BLaER1 treated with 17β-estradiol and CSF1 and Interleukin-3, amounts not matched to agents 10 nM and 100 nM (cell line): ENCODE measurements at regions not wholly inside any gene's neighbourhood (a gene's known extent, or its start where the extent isn't known, plus 50 kb on each side); places are given as distances from the start of the nearest gene placed in this dataset.
"Not testable (repeated sequence)": the region's sequence is repeated elsewhere in the genome, so short reads cannot be mapped to it uniquely, and the experiment has no call there.

ENCODE experiments used
- H3K27ac ChIP-seq, 11 experiments: shearing (Covaris generic); formaldehyde crosslinking; 2 replicates each; pipeline ENCODE4 v1.8.1; 2022
- H3K27me3 ChIP-seq, 11 experiments: shearing (Covaris generic); formaldehyde crosslinking; 2 replicates each; pipeline ENCODE4 v1.8.1; 2022
- H3K36me3 ChIP-seq, 11 experiments: shearing (Covaris generic); formaldehyde crosslinking; 2 replicates each; pipeline ENCODE4 v1.8.1; 2022
- H3K4me1 ChIP-seq, 10 experiments: shearing (Covaris generic); formaldehyde crosslinking; 2 replicates each; pipeline ENCODE4 v1.8.1; 2022
- H3K4me2 ChIP-seq, 11 experiments: shearing (Covaris generic); formaldehyde crosslinking; 2 replicates each; pipeline ENCODE4 v1.8.1; 2022
- H3K4me3 ChIP-seq, 10 experiments: shearing (Covaris generic); formaldehyde crosslinking; 2 replicates each; pipeline ENCODE4 v1.8.1; 2022
- H3K9ac ChIP-seq, 11 experiments: shearing (Covaris generic); formaldehyde crosslinking; 2 replicates each; pipeline ENCODE4 v1.8.1; 2022
- H3K9me3 ChIP-seq, 11 experiments: shearing (Covaris generic); formaldehyde crosslinking; replicated peaks in 1 of 11; 2 replicates each; pipeline ENCODE4 v1.8.1; 2022
- H4K20me1 ChIP-seq, 11 experiments: shearing (Covaris generic); formaldehyde crosslinking; 2 replicates each; pipeline ENCODE4 v1.8.1; 2022
- Cebpa-rat ChIP-seq, 11 experiments: shearing (Covaris generic); IDR thresholded peaks; 2 replicates each; pipeline ENCODE4 v1.8.1; 2022

- H3K4me2 ChIP-seq, result no peak overlapping the region
- H3K4me3 ChIP-seq, result no peak overlapping the region
- no peak overlapping the region for H3K9ac ChIP-seq
- no peak overlapping the region for H3K27ac ChIP-seq
- H3K36me3 ChIP-seq, result no peaks in the 10 kb centered on the region
- no peaks in the 10 kb centered on the region for H4K20me1 ChIP-seq
- no peaks in the 10 kb centered on the region for H3K27me3 ChIP-seq
- peaks cover 0 to 11% (median 0%) of the 10 kb centered on the region in 11 experiments; a peak in 4 of 22 replicates for H3K9me3 ChIP-seq
- TF ChIP-seq Cebpa-rat (IDR thresholded peaks at IDR 0.05), result no peak
- H3K4me1 ChIP-seq, result peaks cover 0 to 28% (median 15%) of the 10 kb centered on the region in 10 experiments; a peak in 13 of 20 replicates
Measured at GRCh38 chr2:88396209-88396608, 56.3 kb downstream of the FOXI3 start.

- Histone ChIP-seq H3K4me2 (no peak overlapping the region), H3K4me3 (no peak overlapping the region), H4K20me1 (no peaks in the 10 kb centered on the region), H3K4me1 (no peaks in the 10 kb centered on the region), H3K36me3 (no peaks in the 10 kb centered on the region), H3K9me3 (peaks cover 0 to 11% (median 4%) of the 10 kb centered on the region in 11 experiments; a peak in 6 of 22 replicates), H3K27ac (no peak overlapping the region), H3K9ac (no peak overlapping the region), H3K27me3 (no peaks in the 10 kb centered on the region)
- no peak for TF ChIP-seq Cebpa-rat (IDR thresholded peaks at IDR 0.05)
Measured at GRCh38 chr2:88377641-88377991, 74.9 kb downstream of the FOXI3 start.

GRCh38 chr2:88372042-88372441 is 80.5 kb downstream of the FOXI3 start:
- Histone ChIP-seq H3K4me2 (no peak overlapping the region), H3K4me3 (no peak overlapping the region)

GRCh38 chr2:88365408-88365807 is 87.1 kb downstream of the FOXI3 start:
- not testable (repeated sequence) for H4K20me1 ChIP-seq, H3K27me3 ChIP-seq, H3K4me2 ChIP-seq, H3K9me3 ChIP-seq, H3K27ac ChIP-seq, H3K4me1 ChIP-seq, H3K9ac ChIP-seq, H3K4me3 ChIP-seq, H3K36me3 ChIP-seq

More at GRCh38 chr2:88372042-88372441, 80.5 kb downstream of the FOXI3 start:
- Histone ChIP-seq H3K4me1 (no peaks in the 10 kb centered on the region), H4K20me1 (no peaks in the 10 kb centered on the region), H3K36me3 (no peaks in the 10 kb centered on the region), H3K27ac (no peak overlapping the region), H3K9me3 (peaks cover 0 to 5% (median 0%) of the 10 kb centered on the region in 11 experiments; a peak in 1 of 22 replicates), H3K9ac (no peak overlapping the region), H3K27me3 (no peaks in the 10 kb centered on the region)
- peak in 3 of 11 experiments; percentile 8 to 60 (median 18); a peak in 2 of 22 replicates for TF ChIP-seq Cebpa-rat (IDR thresholded peaks at IDR 0.05)

GRCh38 chr2:88355486-88355885 is 97.0 kb downstream of the FOXI3 start:
- Histone ChIP-seq H4K20me1 (no peaks in the 10 kb centered on the region), H3K36me3 (no peaks in the 10 kb centered on the region), H3K4me2 (no peak overlapping the region), H3K4me1 (no peaks in the 10 kb centered on the region), H3K4me3 (no peak overlapping the region), H3K9me3 (peaks cover 0 to 8% (median 6%) of the 10 kb centered on the region in 11 experiments; a peak in 14 of 22 replicates), H3K27me3 (no peaks in the 10 kb centered on the region), H3K27ac (no peak overlapping the region), H3K9ac (no peak overlapping the region)
- TF ChIP-seq Cebpa-rat (IDR thresholded peaks at IDR 0.05), result no peak

GRCh38 chr2:88351249-88351601 is 101.3 kb downstream of the FOXI3 start:
- H3K27ac ChIP-seq, result no peak overlapping the region
- no peak overlapping the region for H3K9ac ChIP-seq
- no peak overlapping the region for H3K4me2 ChIP-seq

GRCh38 chr2:88350331-88351248 is 101.9 kb downstream of the FOXI3 start:
- no peaks in the 10 kb centered on the region for H3K36me3 ChIP-seq
- H4K20me1 ChIP-seq, result no peaks in the 10 kb centered on the region
- H3K9me3 ChIP-seq, result peaks cover 0 to 22% (median 11%) of the 10 kb centered on the region in 11 experiments; a peak in 14 of 22 replicates
- TF ChIP-seq Cebpa-rat (IDR thresholded peaks at IDR 0.05), result no peak
- H3K4me3 ChIP-seq, result no peak overlapping the region
- H3K27ac ChIP-seq, result no peak overlapping the region
- H3K27me3 ChIP-seq, result no peaks in the 10 kb centered on the region
- no peak overlapping the region for H3K9ac ChIP-seq
- H3K4me1 ChIP-seq, result no peaks in the 10 kb centered on the region
- H3K4me2 ChIP-seq, result no peak overlapping the region

More at GRCh38 chr2:88351249-88351601, 101.3 kb downstream of the FOXI3 start:
- TF ChIP-seq Cebpa-rat (IDR thresholded peaks at IDR 0.05), result no peak
- Histone ChIP-seq H3K9me3 (peaks cover 0 to 22% (median 11%) of the 10 kb centered on the region in 11 experiments; a peak in 14 of 22 replicates), H3K4me3 (no peak overlapping the region), H3K36me3 (no peaks in the 10 kb centered on the region), H3K4me1 (no peaks in the 10 kb centered on the region), H4K20me1 (no peaks in the 10 kb centered on the region), H3K27me3 (no peaks in the 10 kb centered on the region)

- Histone ChIP-seq H3K4me3 (no peak overlapping the region), H4K20me1 (no peaks in the 10 kb centered on the region), H3K27me3 (no peaks in the 10 kb centered on the region), H3K27ac (no peak overlapping the region), H3K9ac (no peak overlapping the region), H3K36me3 (no peaks in the 10 kb centered on the region), H3K4me2 (no peak overlapping the region), H3K4me1 (no peaks in the 10 kb centered on the region), H3K9me3 (peaks cover 3 to 24% (median 10%) of the 10 kb centered on the region in 11 experiments; a peak in 15 of 22 replicates)
- TF ChIP-seq Cebpa-rat (IDR thresholded peaks at IDR 0.05), result no peak
Measured at GRCh38 chr2:88345842-88346241, 106.7 kb downstream of the FOXI3 start.

GRCh38 chr2:88342749-88343148 is 109.7 kb downstream of the FOXI3 start:
- Histone ChIP-seq H3K9ac (no peak overlapping the region), H3K9me3 (peaks cover 0 to 11% (median 4%) of the 10 kb centered on the region in 11 experiments; a peak in 6 of 22 replicates), H3K36me3 (no peaks in the 10 kb centered on the region), H3K4me2 (no peak overlapping the region), H3K4me1 (no peaks in the 10 kb centered on the region), H3K27ac (no peak overlapping the region), H4K20me1 (no peaks in the 10 kb centered on the region), H3K27me3 (no peaks in the 10 kb centered on the region), H3K4me3 (no peak overlapping the region)
- TF ChIP-seq Cebpa-rat (IDR thresholded peaks at IDR 0.05), result no peak

GRCh38 chr2:88334418-88334817 is 118.1 kb downstream of the FOXI3 start:
- no peak overlapping the region for H3K4me2 ChIP-seq
- no peak for TF ChIP-seq Cebpa-rat (IDR thresholded peaks at IDR 0.05)

More at GRCh38 chr2:88334418-88334817, 118.1 kb downstream of the FOXI3 start:
- Histone ChIP-seq H3K27me3 (no peaks in the 10 kb centered on the region), H3K36me3 (no peaks in the 10 kb centered on the region), H3K9me3 (no peaks in the 10 kb centered on the region), H3K4me1 (peaks cover 0 to 7% (median 0%) of the 10 kb centered on the region in 10 experiments; a peak in 1 of 20 replicates), H3K27ac (no peak overlapping the region), H3K9ac (no peak overlapping the region), H4K20me1 (no peaks in the 10 kb centered on the region), H3K4me3 (no peak overlapping the region)
